ENCODE measurements at regions not wholly inside any gene's neighbourhood (a gene's known extent, or its start where the extent isn't known, plus 50 kb on each side); places are given as distances from the start of the nearest gene placed in this dataset.

DNA sequence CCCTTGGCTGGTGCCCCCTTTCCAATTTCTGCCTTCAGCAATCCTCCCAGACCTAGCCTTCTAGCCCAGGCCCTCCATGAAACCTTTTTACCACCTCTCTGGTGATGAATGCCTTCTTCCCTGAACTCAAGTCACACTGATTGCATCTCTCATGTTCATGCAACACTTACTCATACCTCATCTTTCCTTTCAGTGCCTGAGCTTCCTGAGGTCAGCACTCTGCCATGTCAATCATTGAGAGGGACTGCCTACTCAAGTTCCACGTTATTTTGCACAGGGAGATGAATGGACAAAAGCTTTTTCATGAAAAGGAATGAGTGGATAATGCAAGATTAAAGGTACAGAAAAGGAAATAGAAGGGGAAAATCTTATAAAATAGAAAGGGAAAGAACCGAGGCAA is 60.1 kb upstream of the PLEKHG1 start:
- DNase-seq = no peak

DNA sequence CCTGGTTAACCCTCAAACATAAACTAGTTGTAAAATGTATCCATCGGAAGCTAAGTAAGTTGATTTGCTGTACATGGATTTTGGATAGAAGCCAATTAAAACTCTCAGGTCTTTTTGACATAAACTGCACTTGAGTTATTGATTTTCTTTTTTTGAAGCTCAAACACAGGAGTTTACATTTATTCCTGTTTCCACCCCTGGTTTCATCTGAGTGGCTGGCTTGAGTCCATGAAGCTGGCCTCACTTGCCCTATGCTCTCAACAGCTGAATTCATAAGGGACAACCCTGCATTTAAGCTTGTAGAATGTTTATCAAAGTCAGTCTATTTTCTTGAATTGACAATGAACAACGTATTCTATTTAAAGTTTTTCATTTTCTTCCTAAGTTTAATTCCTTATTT is 58.1 kb upstream of the PLEKHG1 start:
- no peak for DNase-seq

GRCh38 chr6:150543178-150543577 is 56.5 kb upstream of the PLEKHG1 start:
- no peak for DNase-seq

DNA sequence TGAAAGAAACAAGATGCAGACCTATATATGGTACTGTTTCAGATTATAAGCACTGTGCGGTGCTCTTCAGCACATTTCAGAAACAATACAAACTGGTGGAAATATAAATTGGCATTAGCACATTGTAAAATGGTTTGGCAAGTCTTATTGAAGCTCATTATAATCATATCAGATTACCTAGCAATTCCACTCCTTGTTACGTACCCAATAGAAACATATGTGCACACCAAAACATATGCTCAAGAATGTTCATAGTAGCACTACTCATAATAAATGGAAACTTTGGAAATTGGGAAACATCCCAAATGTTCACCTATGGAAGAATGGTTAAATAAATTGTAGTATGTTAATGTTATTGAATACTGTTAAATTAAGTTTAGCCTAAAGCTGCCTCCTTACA is 54.9 kb upstream of the PLEKHG1 start:
- no peak for DNase-seq

DNA sequence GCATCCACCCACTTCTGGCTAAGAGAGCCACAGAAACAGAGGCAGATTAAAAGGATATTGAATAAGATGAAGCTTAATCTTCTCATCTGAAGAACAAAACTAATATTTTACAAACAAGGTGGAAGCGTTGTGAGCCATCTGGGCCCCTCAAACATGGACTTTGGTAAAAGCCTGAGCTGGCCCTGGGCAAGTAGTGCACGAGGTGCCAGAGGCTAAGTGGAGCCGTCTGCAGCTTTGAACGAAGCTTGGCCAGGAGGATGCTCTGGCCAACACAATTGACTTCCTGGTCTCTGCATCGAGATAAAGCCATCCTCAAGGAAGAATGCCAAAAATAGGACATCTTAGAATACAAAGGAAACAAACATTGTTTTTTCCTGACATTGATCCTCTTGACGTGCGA is 53.2 kb upstream of the PLEKHG1 start:
- DNase-seq = no peak

- no peak for DNase-seq
Observed at GRCh38 chr6:150547502-150548222, 52.0 kb upstream of the PLEKHG1 start.

- no peak for DNase-seq
Observed at GRCh38 chr6:150548330-150548729, 51.4 kb upstream of the PLEKHG1 start.

DNA sequence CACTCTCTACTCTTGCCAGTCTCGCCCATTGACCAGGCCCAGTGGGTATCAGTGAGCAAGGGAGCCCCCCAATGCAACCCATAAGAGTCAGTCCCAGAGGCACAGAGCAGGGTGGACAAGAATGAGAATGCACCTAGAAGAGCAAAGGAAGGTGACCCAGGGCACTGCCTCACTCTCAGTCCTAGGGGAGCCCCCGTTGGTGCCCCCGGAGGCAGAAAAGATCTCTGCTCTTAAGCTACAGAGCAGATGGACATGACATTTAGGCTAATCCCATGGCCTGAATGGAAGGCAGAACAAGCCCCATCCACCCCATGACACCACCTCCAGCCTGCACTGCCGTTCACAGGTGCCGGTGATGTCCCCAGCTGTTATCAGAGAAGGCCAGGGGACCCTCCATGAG is 50.7 kb upstream of the PLEKHG1 start:
- DNase-seq = no peak

- no peak for DNase-seq
Observed at GRCh38 chr6:150549674-150550101, 50.0 kb upstream of the PLEKHG1 start.
